Gastrocnemius medialis (tissue), 4 donors: ENCODE measurements at regions not wholly inside any gene's neighbourhood (a gene's known extent, or its start where the extent isn't known, plus 50 kb on each side); places are given as distances from the start of the nearest gene placed in this dataset.

Source experiments
- POLR2A ChIP-seq, 2 donors: fragments of 450-650 bp; IDR thresholded peaks; one replicate each; pipeline ENCODE4 v1.6.1; 2017; ENCODE audit warnings: antibody characterized with exemption in 2 of 2, mild to moderate bottlenecking in 2 of 2, moderate library complexity in 2 of 2
- TF ChIP-seq, protein P1 (sequence below), 5 experiments: fragments of 450-650 bp in 3 of 5; fragments of 200-600 bp in 2 of 5; sonication (generic) in 2 of 5; IDR thresholded peaks in 4 of 5; conservative IDR thresholded peaks in 1 of 5; 1 replicate in 4 of 5; 2 replicates in 1 of 5; pipeline ENCODE4 v1.5.1; 2016 to 2019; ENCODE audit warnings: antibody characterized with exemption in 5 of 5, mild to moderate bottlenecking in 3 of 5, moderate library complexity in 3 of 5

DNA sequence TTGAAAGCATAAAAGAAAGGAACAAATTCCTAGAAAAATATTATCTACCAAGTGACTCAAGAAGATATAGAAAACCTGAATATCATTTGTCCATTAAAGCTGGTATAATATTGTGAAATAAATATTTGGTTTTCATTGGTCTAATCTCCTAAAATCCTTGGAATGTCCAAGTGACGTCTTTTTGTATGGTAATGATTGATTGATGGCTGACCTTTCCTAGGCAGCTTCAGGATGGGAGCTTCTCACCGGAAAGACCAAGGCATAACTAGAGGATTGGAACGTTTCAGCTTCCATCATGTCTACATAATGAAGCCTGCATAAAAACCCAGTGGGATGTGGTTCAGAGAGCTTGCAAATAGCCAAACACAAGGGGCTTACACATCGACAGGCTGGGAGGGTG lies 57.6 kb upstream of the MAN1A1 start:
- TF ChIP-seq, protein P1, sequence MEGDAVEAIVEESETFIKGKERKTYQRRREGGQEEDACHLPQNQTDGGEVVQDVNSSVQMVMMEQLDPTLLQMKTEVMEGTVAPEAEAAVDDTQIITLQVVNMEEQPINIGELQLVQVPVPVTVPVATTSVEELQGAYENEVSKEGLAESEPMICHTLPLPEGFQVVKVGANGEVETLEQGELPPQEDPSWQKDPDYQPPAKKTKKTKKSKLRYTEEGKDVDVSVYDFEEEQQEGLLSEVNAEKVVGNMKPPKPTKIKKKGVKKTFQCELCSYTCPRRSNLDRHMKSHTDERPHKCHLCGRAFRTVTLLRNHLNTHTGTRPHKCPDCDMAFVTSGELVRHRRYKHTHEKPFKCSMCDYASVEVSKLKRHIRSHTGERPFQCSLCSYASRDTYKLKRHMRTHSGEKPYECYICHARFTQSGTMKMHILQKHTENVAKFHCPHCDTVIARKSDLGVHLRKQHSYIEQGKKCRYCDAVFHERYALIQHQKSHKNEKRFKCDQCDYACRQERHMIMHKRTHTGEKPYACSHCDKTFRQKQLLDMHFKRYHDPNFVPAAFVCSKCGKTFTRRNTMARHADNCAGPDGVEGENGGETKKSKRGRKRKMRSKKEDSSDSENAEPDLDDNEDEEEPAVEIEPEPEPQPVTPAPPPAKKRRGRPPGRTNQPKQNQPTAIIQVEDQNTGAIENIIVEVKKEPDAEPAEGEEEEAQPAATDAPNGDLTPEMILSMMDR (IDR thresholded peaks at IDR 0.05 in 4 of 5, conservative IDR thresholded peaks at IDR 0.05 in 1 of 5), result no peak
- TF ChIP-seq POLR2A (IDR thresholded peaks at IDR 0.05), result no peak
